ENCODE measurements at regions not wholly inside any gene's neighbourhood (a gene's known extent, or its start where the extent isn't known, plus 50 kb on each side); places are given as distances from the start of the nearest gene placed in this dataset.

GRCh38 chr6:145044641-145045246, 690.6 kb downstream of the EPM2A start:
- no peak for DNase-seq

- DNase-seq, result no peak
Observed at GRCh38 chr6:145045582-145045981, 689.7 kb downstream of the EPM2A start.

GRCh38 chr6:145047891-145048290, 687.4 kb downstream of the EPM2A start:
- no peak for DNase-seq

- no peak for DNase-seq
Observed at GRCh38 chr6:145051661-145052060, 683.7 kb downstream of the EPM2A start.

GRCh38 chr6:145055567-145055966, 679.8 kb downstream of the EPM2A start:
- no peak for DNase-seq

GRCh38 chr6:145060714-145061113, 674.6 kb downstream of the EPM2A start:
- DNase-seq, result no peak

- no peak for DNase-seq
Observed at GRCh38 chr6:145063091-145063490, 672.2 kb downstream of the EPM2A start.

- no peak for DNase-seq
Observed at GRCh38 chr6:145067430-145067829, 667.9 kb downstream of the EPM2A start.

- DNase-seq, result no peak
Observed at GRCh38 chr6:145068577-145068976, 666.7 kb downstream of the EPM2A start.

- no peak for DNase-seq
Observed at GRCh38 chr6:145069966-145070365, 665.4 kb downstream of the EPM2A start.

- DNase-seq, result no peak
Observed at GRCh38 chr6:145070791-145071190, 664.5 kb downstream of the EPM2A start.

- DNase-seq, result no peak
Observed at GRCh38 chr6:145071836-145072235, 663.5 kb downstream of the EPM2A start.

- DNase-seq, result no peak
Observed at GRCh38 chr6:145073811-145074210, 661.5 kb downstream of the EPM2A start.

GRCh38 chr6:145074805-145075204, 660.5 kb downstream of the EPM2A start:
- no peak for DNase-seq

GRCh38 chr6:145075425-145075824, 659.9 kb downstream of the EPM2A start:
- DNase-seq, result no peak

GRCh38 chr6:145076115-145076841, 659.0 kb downstream of the EPM2A start:
- DNase-seq, result no peak

GRCh38 chr6:145077382-145077781, 657.9 kb downstream of the EPM2A start:
- DNase-seq, result no peak

- DNase-seq, result no peak
Observed at GRCh38 chr6:145080651-145081050, 654.7 kb downstream of the EPM2A start.

GRCh38 chr6:145081677-145082076, 653.6 kb downstream of the EPM2A start:
- no peak for DNase-seq

GRCh38 chr6:145082359-145082758, 653.0 kb downstream of the EPM2A start:
- DNase-seq, result no peak

GRCh38 chr6:145086197-145086596, 649.1 kb downstream of the EPM2A start:
- no peak for DNase-seq

GRCh38 chr6:145087034-145087433, 648.3 kb downstream of the EPM2A start:
- DNase-seq, result no peak

GRCh38 chr6:145090801-145091585, 644.3 kb downstream of the EPM2A start:
- no peak for DNase-seq

- no peak for DNase-seq
Observed at GRCh38 chr6:145091586-145092142, 643.7 kb downstream of the EPM2A start.

Measured in islet precursor cell (in vitro differentiated cells).